ENCODE measurements at regions not wholly inside any gene's neighbourhood (a gene's known extent, or its start where the extent isn't known, plus 50 kb on each side); places are given as distances from the start of the nearest gene placed in this dataset.

DNA sequence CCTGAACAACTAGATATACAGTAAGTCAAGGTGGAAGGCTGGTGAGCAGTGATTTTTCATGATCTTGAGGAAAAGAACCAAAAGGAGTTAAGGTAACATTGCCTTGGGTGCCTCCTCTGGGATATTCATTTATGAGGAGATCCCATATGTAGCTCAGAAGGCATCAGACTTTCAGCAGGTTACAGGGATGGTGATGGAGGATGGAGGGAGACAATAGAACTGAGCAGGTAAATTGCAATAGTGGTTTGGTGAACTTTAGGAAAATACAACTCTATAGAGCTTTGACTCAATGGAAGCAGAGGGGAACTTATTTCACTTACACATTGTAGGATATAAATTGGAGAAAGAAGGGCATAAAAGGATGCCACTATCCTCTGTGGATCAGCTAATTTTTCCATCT lies 243.4 kb upstream of the SPRY2 start:
- intact Hi-C loops (cut with DNase I): no loop called here
- TF ChIP-seq, protein P1, sequence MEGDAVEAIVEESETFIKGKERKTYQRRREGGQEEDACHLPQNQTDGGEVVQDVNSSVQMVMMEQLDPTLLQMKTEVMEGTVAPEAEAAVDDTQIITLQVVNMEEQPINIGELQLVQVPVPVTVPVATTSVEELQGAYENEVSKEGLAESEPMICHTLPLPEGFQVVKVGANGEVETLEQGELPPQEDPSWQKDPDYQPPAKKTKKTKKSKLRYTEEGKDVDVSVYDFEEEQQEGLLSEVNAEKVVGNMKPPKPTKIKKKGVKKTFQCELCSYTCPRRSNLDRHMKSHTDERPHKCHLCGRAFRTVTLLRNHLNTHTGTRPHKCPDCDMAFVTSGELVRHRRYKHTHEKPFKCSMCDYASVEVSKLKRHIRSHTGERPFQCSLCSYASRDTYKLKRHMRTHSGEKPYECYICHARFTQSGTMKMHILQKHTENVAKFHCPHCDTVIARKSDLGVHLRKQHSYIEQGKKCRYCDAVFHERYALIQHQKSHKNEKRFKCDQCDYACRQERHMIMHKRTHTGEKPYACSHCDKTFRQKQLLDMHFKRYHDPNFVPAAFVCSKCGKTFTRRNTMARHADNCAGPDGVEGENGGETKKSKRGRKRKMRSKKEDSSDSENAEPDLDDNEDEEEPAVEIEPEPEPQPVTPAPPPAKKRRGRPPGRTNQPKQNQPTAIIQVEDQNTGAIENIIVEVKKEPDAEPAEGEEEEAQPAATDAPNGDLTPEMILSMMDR (IDR thresholded peaks at IDR 0.05): no peak
- DNase-seq: no peak

DNA sequence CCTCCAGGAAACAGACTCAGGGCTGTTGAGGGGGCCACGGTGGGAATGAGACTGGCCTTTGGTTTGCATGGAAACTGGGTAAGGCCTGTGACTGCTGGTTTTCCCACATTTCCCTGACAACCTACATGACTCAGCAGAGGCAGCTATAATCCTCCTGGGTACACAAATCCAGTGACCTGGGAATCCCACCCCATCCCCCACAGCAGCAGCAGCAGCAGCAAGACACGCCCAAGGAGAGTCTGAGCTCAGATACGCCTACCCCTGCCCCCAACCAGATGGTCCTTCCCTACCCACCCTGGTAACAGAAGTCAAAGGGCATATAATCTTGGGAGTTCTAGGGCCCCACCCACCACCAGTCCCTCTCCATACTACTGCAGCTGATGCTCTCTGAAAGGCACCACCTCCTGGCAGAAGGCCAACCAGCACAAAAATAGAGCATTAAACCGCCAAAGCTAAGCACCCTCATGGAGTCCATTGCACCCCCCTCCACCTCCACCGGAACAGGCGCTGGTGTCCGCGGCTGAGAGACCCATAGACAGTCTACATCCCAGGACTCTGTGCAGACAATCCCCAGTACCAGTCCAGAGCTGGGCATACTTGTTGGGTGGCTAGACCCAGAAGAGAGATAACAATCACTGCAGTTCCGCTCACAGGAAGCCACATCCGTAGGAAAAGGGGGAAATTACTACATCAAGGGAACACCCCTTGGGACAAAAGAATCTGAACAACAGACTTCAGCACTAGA lies 237.2 kb upstream of the SPRY2 start:
- TF ChIP-seq, protein P1 (IDR thresholded peaks at IDR 0.05): no peak
- no peaks in the 10 kb centered on the region for H3K4me1 ChIP-seq
- no peaks in the 10 kb centered on the region for H3K36me3 ChIP-seq
- no peak for DNase-seq
- no peak overlapping the region for H3K9ac ChIP-seq (ENCODE audit: low read depth in 2 of 2, low read length in 2 of 2)
- no peaks in the 10 kb centered on the region for H3K9me3 ChIP-seq
- no peak overlapping the region for H3K27ac ChIP-seq
- intact Hi-C loops (cut with DNase I): no loop called here
- H3K27me3 ChIP-seq: no peaks in the 10 kb centered on the region
- H3K4me3 ChIP-seq: no peak overlapping the region

More for the DNA sequence above, 243.4 kb upstream of the SPRY2 start:
- H3K9me3 ChIP-seq: no peaks in the 10 kb centered on the region
- no peak overlapping the region for H3K27ac ChIP-seq
- H3K4me1 ChIP-seq: no peaks in the 10 kb centered on the region
- no peaks in the 10 kb centered on the region for H3K36me3 ChIP-seq
- no peak overlapping the region for H3K9ac ChIP-seq (ENCODE audit: low read depth in 2 of 2, low read length in 2 of 2)
- no peak overlapping the region for H3K4me3 ChIP-seq
- H3K27me3 ChIP-seq: no peaks in the 10 kb centered on the region

DNA sequence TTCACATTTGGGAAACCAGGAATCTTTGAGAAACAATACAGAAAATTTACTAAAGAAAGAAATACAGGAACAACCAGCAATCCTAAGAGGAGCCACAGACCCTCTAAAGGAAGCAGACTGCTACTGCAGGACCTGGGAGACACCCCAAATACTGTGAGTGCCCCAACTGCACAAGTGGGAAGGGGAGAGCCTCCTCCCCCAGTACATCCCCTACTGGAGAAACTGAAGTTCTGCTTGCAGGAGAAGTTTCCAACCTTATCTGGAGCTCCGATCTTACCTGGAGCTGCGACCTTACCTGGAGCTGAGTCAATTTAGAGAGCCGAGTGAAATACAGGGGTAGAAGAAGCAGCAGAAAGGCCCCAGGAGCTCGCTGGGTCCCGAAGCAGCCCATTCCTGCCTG lies 236.4 kb upstream of the SPRY2 start:
- Histone ChIP-seq H3K27me3 (no peaks in the 10 kb centered on the region), H3K4me1 (no peaks in the 10 kb centered on the region), H3K9ac (ENCODE audit: low read depth in 2 of 2, low read length in 2 of 2) (no peak overlapping the region), H3K36me3 (no peaks in the 10 kb centered on the region), H3K4me3 (no peak overlapping the region), H3K9me3 (no peaks in the 10 kb centered on the region), H3K27ac (no peak overlapping the region)
- TF ChIP-seq, protein P1 (IDR thresholded peaks at IDR 0.05): no peak
- no peak for DNase-seq
- intact Hi-C loops (cut with DNase I): no loop called here

DNA sequence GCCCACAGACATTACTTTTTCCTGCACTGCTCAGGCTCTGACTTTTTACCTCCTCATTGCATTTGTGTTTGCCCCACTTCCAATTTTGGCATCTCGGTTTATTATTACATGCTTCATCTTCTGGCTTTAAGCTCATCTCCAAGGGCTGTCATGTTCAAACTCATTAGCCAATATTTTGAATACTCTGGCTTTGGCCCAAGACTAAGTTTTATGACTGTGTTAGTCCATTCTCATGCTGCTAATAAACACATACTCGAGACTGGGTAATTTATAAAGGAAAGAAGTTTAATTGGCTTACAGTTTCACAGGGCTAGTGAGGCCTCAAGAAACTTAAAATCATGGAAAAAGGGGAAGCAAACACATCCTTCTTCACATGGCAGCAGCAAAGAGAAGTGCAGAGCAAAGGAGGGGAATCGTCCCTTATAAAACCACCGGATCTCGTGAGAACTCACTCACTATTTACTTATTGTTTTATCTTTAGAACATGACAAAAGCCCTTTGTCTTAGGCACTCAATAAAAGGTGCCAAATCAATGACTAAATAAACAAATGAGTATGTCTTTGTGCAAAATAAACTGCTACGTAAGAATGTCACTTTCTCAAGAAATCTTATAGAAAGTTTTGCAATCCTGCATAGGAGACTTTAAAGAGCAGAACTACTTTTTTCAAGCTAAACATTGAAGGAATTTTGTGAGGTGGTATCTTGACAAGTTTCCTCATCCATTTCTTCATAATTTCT lies 233.4 kb upstream of the SPRY2 start:
- no peak overlapping the region for H3K4me3 ChIP-seq
- H3K9ac ChIP-seq (ENCODE audit: low read depth in 2 of 2, low read length in 2 of 2): no peak overlapping the region
- no peaks in the 10 kb centered on the region for H3K27me3 ChIP-seq
- no peak overlapping the region for H3K27ac ChIP-seq
- no peaks in the 10 kb centered on the region for H3K36me3 ChIP-seq
- no peaks in the 10 kb centered on the region for H3K4me1 ChIP-seq
- DNase-seq: no peak
- intact Hi-C loops (cut with DNase I): no loop called here
- TF ChIP-seq, protein P1 (IDR thresholded peaks at IDR 0.05): no peak
- H3K9me3 ChIP-seq: no peaks in the 10 kb centered on the region

DNA sequence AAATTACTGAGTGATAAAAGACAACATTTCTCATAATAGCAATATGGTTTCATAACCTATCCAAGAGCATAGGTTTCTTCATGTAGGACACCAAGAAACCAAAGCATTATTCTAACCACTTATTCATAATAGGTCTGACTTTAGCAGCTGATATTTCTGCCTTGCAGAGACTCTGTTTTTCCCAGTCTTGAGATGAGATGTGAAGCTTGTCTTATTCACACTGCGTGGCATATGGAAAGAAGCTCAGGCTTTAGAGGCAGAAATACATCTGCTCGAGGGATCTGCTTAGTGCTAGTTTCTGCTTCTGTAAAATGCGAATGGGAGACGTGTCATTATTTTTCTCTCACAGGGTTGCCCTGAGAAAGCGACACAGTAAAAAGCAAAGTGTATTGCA lies 232.0 kb upstream of the SPRY2 start:
- no peak for DNase-seq
- TF ChIP-seq, protein P1 (IDR thresholded peaks at IDR 0.05): no peak
- no peak overlapping the region for H3K4me3 ChIP-seq
- no peaks in the 10 kb centered on the region for H3K4me1 ChIP-seq
- no peaks in the 10 kb centered on the region for H3K9me3 ChIP-seq
- intact Hi-C loops (cut with DNase I): no loop called here
- no peak overlapping the region for H3K9ac ChIP-seq (ENCODE audit: low read depth in 2 of 2, low read length in 2 of 2)
- no peaks in the 10 kb centered on the region for H3K36me3 ChIP-seq
- H3K27me3 ChIP-seq: no peaks in the 10 kb centered on the region
- H3K27ac ChIP-seq: no peak overlapping the region

Measured in colonic mucosa (tissue), 4 donors.